ENCODE measurements at regions not wholly inside any gene's neighbourhood (a gene's known extent, or its start where the extent isn't known, plus 50 kb on each side); places are given as distances from the start of the nearest gene placed in this dataset.

DNA sequence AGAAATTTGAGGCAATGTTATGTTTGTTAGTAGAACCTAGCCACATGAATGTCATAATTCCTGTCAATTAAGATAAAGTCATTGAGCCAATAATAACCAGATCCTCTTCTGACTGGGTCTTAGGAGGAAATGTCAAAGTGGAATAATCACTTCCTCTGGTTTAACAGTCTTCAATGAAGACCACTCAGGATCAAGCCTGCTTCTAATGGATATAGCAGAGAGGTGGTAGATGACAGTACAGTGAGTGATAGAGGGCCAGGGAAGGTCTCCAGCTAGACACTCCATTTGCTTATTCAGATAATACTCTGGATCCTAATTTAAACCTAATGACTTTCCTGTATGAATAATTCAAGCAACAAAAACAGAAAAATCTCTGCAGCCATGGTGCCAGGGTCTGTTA lies 474.2 kb downstream of the DNAH5 start:
- no peak for DNase-seq (ENCODE audit: low read depth)
- H3K4me3 ChIP-seq (ENCODE audit: low read depth, low read length), result no peak overlapping the region
- TF ChIP-seq, protein P1, sequence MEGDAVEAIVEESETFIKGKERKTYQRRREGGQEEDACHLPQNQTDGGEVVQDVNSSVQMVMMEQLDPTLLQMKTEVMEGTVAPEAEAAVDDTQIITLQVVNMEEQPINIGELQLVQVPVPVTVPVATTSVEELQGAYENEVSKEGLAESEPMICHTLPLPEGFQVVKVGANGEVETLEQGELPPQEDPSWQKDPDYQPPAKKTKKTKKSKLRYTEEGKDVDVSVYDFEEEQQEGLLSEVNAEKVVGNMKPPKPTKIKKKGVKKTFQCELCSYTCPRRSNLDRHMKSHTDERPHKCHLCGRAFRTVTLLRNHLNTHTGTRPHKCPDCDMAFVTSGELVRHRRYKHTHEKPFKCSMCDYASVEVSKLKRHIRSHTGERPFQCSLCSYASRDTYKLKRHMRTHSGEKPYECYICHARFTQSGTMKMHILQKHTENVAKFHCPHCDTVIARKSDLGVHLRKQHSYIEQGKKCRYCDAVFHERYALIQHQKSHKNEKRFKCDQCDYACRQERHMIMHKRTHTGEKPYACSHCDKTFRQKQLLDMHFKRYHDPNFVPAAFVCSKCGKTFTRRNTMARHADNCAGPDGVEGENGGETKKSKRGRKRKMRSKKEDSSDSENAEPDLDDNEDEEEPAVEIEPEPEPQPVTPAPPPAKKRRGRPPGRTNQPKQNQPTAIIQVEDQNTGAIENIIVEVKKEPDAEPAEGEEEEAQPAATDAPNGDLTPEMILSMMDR (conservative IDR thresholded peaks at IDR 0.05; ENCODE audit: low read depth, low read length), result no peak

DNA sequence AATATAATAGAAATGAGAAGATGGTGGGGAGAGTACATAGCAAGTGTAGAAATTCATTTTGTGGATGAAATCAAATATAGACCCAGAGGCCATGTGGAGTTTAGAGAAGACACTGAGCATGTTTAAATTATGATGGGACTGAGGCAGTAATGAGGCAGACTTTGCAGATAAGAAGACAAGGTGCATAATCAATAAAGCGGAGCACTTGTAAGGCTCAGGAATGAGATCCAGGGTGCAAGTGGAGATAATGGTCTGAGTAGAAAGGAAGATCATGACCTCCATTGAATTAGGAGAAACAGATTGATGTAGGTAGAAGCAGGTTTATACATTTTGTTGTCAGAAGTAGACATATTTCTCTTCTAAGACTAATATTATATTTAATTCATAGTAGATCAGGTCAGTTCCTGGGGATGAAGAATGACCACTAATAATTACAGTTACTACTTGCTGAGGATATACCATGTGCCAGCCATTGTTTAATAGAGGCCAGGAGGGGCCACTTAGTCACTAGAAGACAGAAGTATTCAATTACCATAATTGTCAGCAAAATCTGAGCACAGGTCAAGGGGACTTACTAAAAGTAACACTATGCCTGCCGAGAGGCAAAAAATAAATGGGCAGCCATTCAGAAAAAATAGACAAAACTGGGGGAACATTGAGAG lies 479.8 kb downstream of the DNAH5 start:
- TF ChIP-seq, protein P1 (conservative IDR thresholded peaks at IDR 0.05; ENCODE audit: low read depth, low read length), result no peak

DNA sequence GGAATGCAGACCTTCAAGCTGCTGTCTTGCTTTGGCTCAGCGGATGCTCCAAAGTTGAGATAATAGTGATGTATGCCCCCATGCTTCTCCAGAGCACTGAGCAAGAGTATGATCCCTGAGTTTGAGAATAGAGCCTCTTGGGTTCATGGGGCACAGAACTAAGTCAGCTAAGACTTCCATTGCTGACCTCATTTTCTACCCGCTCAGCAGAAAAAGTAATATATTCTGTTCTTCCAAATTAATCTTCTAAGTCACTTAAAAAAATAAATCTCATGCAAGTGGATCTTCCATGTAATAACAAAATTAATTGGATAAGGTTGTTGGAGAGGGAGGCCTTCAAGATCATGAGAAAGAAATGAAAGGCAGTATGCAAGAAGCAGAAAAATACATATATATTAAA lies 483.9 kb downstream of the DNAH5 start:
- TF ChIP-seq, protein P1 (conservative IDR thresholded peaks at IDR 0.05; ENCODE audit: low read depth, low read length), result no peak
- DNase-seq (ENCODE audit: low read depth), result no peak

More for the DNA sequence above, 479.8 kb downstream of the DNAH5 start:
- no peak for DNase-seq (ENCODE audit: low read depth)
- no peak overlapping the region for H3K4me3 ChIP-seq (ENCODE audit: low read depth, low read length)

DNA sequence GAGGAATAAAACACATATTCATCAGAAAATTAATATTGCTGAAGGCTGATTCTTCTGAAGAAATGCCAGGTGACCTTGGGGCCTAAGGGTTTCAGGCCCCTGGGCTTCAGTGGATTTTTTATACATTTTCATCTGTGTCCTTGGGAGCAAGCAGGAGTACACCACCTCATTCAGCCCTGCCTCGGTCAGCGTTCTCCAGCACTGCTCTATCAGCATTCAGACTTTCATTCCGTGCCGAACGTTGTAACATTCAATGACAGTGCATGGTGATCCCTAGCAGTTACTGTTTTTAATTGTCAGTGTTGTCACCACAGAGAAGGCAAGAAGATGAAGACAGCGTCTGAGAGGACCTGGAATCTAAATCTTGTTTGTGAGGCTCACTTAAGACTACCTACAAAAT lies 490.4 kb downstream of the DNAH5 start:
- DNase-seq (ENCODE audit: low read depth), result no peak
- TF ChIP-seq, protein P1 (conservative IDR thresholded peaks at IDR 0.05; ENCODE audit: low read depth, low read length), result no peak
- no peak overlapping the region for H3K4me3 ChIP-seq (ENCODE audit: low read depth, low read length)

More for the DNA sequence above, 483.9 kb downstream of the DNAH5 start:
- no peak overlapping the region for H3K4me3 ChIP-seq (ENCODE audit: low read depth, low read length)

DNA sequence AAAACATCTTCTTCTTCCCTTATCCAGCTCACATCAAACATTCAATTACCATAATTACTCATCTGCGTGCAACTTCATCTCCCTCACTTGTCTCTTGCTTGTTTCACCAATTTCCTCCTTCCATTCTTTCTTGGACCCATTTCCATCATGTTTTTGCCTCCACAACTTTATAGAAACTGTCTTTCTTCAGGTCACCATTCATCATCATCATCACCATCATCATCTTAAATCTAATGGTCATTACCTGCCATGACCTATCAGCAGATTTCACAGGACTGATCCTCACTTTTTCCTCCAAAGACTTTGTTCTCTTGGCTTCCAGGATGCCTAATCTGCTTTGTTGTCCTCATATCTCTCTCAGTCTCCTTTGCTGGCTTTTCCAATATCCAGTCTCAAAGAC lies 495.6 kb downstream of the DNAH5 start:
- no peak for DNase-seq (ENCODE audit: low read depth)
- TF ChIP-seq, protein P1 (conservative IDR thresholded peaks at IDR 0.05; ENCODE audit: low read depth, low read length), result no peak
- no peak overlapping the region for H3K4me3 ChIP-seq (ENCODE audit: low read depth, low read length)

DNA sequence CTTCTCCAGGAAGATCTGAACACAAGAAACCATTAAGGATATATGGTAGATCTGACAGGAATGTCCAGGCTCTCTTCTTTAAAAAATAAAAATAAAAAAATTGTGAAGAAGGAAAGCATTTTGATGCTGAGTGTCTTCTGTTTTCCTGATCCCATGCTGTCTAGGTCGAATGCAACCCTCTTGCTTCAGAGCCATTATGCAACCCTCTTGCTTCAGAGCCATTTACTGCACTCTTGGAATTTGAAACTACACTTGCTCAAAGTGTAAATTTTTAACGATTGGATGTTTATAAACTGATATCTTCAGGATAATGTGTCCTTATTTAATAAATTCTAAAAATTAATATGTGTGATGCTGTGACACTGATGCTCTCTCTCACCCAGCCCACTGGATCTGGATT lies 505.1 kb downstream of the DNAH5 start:
- no peak for DNase-seq (ENCODE audit: low read depth)
- TF ChIP-seq, protein P1 (conservative IDR thresholded peaks at IDR 0.05; ENCODE audit: low read depth, low read length), result no peak
- H3K4me3 ChIP-seq (ENCODE audit: low read depth, low read length), result no peak overlapping the region
